ENCODE measurements at regions not wholly inside any gene's neighbourhood (a gene's known extent, or its start where the extent isn't known, plus 50 kb on each side); places are given as distances from the start of the nearest gene placed in this dataset.

- TF ChIP-seq EP300 (IDR thresholded peaks at IDR 0.05) (no peak), POLR2A (IDR thresholded peaks at IDR 0.05) (no peak)
- TF ChIP-seq, protein P1, sequence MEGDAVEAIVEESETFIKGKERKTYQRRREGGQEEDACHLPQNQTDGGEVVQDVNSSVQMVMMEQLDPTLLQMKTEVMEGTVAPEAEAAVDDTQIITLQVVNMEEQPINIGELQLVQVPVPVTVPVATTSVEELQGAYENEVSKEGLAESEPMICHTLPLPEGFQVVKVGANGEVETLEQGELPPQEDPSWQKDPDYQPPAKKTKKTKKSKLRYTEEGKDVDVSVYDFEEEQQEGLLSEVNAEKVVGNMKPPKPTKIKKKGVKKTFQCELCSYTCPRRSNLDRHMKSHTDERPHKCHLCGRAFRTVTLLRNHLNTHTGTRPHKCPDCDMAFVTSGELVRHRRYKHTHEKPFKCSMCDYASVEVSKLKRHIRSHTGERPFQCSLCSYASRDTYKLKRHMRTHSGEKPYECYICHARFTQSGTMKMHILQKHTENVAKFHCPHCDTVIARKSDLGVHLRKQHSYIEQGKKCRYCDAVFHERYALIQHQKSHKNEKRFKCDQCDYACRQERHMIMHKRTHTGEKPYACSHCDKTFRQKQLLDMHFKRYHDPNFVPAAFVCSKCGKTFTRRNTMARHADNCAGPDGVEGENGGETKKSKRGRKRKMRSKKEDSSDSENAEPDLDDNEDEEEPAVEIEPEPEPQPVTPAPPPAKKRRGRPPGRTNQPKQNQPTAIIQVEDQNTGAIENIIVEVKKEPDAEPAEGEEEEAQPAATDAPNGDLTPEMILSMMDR (IDR thresholded peaks at IDR 0.05), result no peak
These were observed 135.3 kb downstream of the NDUFA12 start for GRCh38 chr12:94868161-94868560.
